Ovary (tissue), 7 donors: ENCODE measurements at regions not wholly inside any gene's neighbourhood (a gene's known extent, or its start where the extent isn't known, plus 50 kb on each side); places are given as distances from the start of the nearest gene placed in this dataset.

ENCODE experiments used
- DNase-seq, 5 donors: peaks; one replicate each; pipeline ENCODE4 v3.0.0-alpha.2; 2019 to 2020
- H3K27ac ChIP-seq, 2 donors: fragments of 200-600 bp; one replicate each; pipeline versions ENCODE4 v1.5.1 to v1.8.0; 2019 to 2022
- H3K27me3 ChIP-seq: fragments of 200-600 bp; one replicate; pipeline ENCODE4 v1.8.0; 2022
- H3K36me3 ChIP-seq: fragments of 200-600 bp; sonication (generic); one replicate; pipeline ENCODE4 v1.5.1; 2019
- H3K4me1 ChIP-seq: one replicate; pipeline ENCODE4 v1.8.1; 2013; ENCODE audit warnings: mild to moderate bottlenecking, moderate library complexity; ENCODE audit not compliant: insufficient read depth
- H3K4me3 ChIP-seq: fragments of 200-600 bp; sonication (generic); one replicate; pipeline ENCODE4 v1.5.1; 2017
- H3K9me3 ChIP-seq, 2 donors: fragments of 200-600 bp in 1 of 2; sonication (generic) in 1 of 2; one replicate each; pipeline versions ENCODE4 v1.5.1 to v1.8.1; 2013 to 2019; ENCODE audit warnings: mild to moderate bottlenecking in 1 of 2, moderate library complexity in 1 of 2
- CTCF ChIP-seq, 3 donors: fragments of 450-650 bp in 2 of 3; fragments of 200-600 bp in 1 of 3; IDR thresholded peaks; one replicate each; pipeline versions ENCODE4 v1.5.1 to v1.8.0; 2016 to 2022; ENCODE audit warnings: antibody characterized with exemption in 3 of 3, mild to moderate bottlenecking in 1 of 3
- EP300 ChIP-seq: sonication (generic); formaldehyde crosslinking; IDR thresholded peaks from one replicate; pipeline ENCODE4 v1.6.1; 2017; ENCODE audit warnings: antibody characterized with exemption
- POLR2A ChIP-seq: fragments of 450-650 bp; IDR thresholded peaks from one replicate; pipeline ENCODE4 v1.6.1; 2017; ENCODE audit warnings: antibody characterized with exemption, mild to moderate bottlenecking, moderate library complexity
- WGBS, 3 donors: extraction: QIAGEN DNeasy Blood & Tissue Kit in 1 of 3; methylation state at CpG; one replicate each; pipeline versions ENCODE4 v1.1.5 to v1.1.7; 2013 to 2017; 5-methylcytosine and 5-hydroxymethylcytosine counted together
- intact Hi-C, 4 donors: fragments of 100-400 bp; cut with DNase I; formaldehyde crosslinking; loops; one replicate each; pipeline versions ENCODE4 v1.11.0 to v1.15.1; 2022 to 2023
- donor health status: DM: no; HTN: no; CAD: no; lungs with moderate emphysema.
- donor health status: DM: no; HTN: no; CAD: no.
- donor health status: Bipolar disorder and iron deficiency.
- donor health status: DM: no; HTN: no; CAD: no.
- donor health status: DM: yes; HTN: yes; CAD: no.

GRCh38 chr1:67937651-67938050 is 104.4 kb upstream of the GNG12 start:
- Histone ChIP-seq H3K36me3 (no peaks in the 10 kb centered on the region), H3K4me1 (peaks cover 27% of the 10 kb centered on the region), H3K27ac (peak overlapping the region in 1 of 2 donors; percentile 40), H3K4me3 (no peak overlapping the region), H3K9me3 (no peaks in the 10 kb centered on the region), H3K27me3 (no peaks in the 10 kb centered on the region)
- intact Hi-C loops: no loop called here
- peak; percentile 34 to 79 (median 68) for DNase-seq
- 15 to 24% (median 21%) methylated on average over 9 of the region's 9 CpGs for WGBS, 3 donors
- TF ChIP-seq POLR2A: no peak
- TF ChIP-seq EP300: no peak
- no peak for TF ChIP-seq CTCF (IDR thresholded peaks at IDR 0.05)

GRCh38 chr1:67937010-67937409 is 103.7 kb upstream of the GNG12 start:
- Histone ChIP-seq H3K9me3 (no peaks in the 10 kb centered on the region), H3K36me3 (no peaks in the 10 kb centered on the region), H3K27ac (peak overlapping the region in 1 of 2 donors; percentile 40), H3K4me3 (no peak overlapping the region), H3K27me3 (no peaks in the 10 kb centered on the region), H3K4me1 (peaks cover 26% of the 10 kb centered on the region)
- DNase-seq: no peak
- no peak for TF ChIP-seq POLR2A
- no peak for TF ChIP-seq CTCF (IDR thresholded peaks at IDR 0.05)
- TF ChIP-seq EP300: no peak
- 44 to 49% (median 47%) methylated on average over 3 of the region's 3 CpGs for WGBS, 3 donors
- intact Hi-C loops: no loop called here

GRCh38 chr1:67935560-67935959 is 102.3 kb upstream of the GNG12 start:
- no peak for DNase-seq
- Histone ChIP-seq H3K9me3 (no peaks in the 10 kb centered on the region), H3K4me1 (peaks cover 26% of the 10 kb centered on the region), H3K27me3 (no peaks in the 10 kb centered on the region), H3K4me3 (no peak overlapping the region), H3K27ac (no peak overlapping the region), H3K36me3 (no peaks in the 10 kb centered on the region)
- 84 to 100% (median 98%) methylated on average over 1 of the region's 1 CpG for WGBS, 3 donors
- intact Hi-C loops: no loop called here
- TF ChIP-seq POLR2A (no peak), CTCF (IDR thresholded peaks at IDR 0.05) (no peak), EP300 (no peak)

- no peak for DNase-seq
- no peak for TF ChIP-seq POLR2A
- no peak for TF ChIP-seq CTCF (IDR thresholded peaks at IDR 0.05)
- no peak for TF ChIP-seq EP300
- Histone ChIP-seq H3K4me3 (no peak overlapping the region), H3K27me3 (no peaks in the 10 kb centered on the region), H3K9me3 (no peaks in the 10 kb centered on the region), H3K36me3 (no peaks in the 10 kb centered on the region), H3K4me1 (peaks cover 2% of the 10 kb centered on the region), H3K27ac (no peak overlapping the region)
- intact Hi-C loops: no loop called here
- whole genome bisulfite sequencing, 3 donors: 69 to 85% (median 77%) methylated on average over 3 of the region's 3 CpGs
Measured at GRCh38 chr1:67931198-67931597, 97.9 kb upstream of the GNG12 start.

- 77 to 88% (median 79%) methylated on average over 1 of the region's 1 CpG for WGBS, 3 donors
- TF ChIP-seq CTCF (IDR thresholded peaks at IDR 0.05): no peak
- no peak for TF ChIP-seq POLR2A
- no peak for TF ChIP-seq EP300
- no peaks in the 10 kb centered on the region for H3K27me3 ChIP-seq
- no peaks in the 10 kb centered on the region for H3K36me3 ChIP-seq
- H3K4me1 ChIP-seq: no peaks in the 10 kb centered on the region
- H3K27ac ChIP-seq: no peak overlapping the region
- H3K4me3 ChIP-seq: no peak overlapping the region
- intact Hi-C loops: no loop called here
- no peaks in the 10 kb centered on the region for H3K9me3 ChIP-seq
- no peak for DNase-seq
Measured at GRCh38 chr1:67923074-67923473, 89.8 kb upstream of the GNG12 start.
